ENCODE measurements at regions not wholly inside any gene's neighbourhood (a gene's known extent, or its start where the extent isn't known, plus 50 kb on each side); places are given as distances from the start of the nearest gene placed in this dataset.
"Not testable (repeated sequence)": the region's sequence is repeated elsewhere in the genome, so short reads cannot be mapped to it uniquely, and the experiment has no call there.

GRCh38 chr5:159547466-159548195, 217.3 kb upstream of the IL12B start:
- DNase-seq, result no peak

DNA sequence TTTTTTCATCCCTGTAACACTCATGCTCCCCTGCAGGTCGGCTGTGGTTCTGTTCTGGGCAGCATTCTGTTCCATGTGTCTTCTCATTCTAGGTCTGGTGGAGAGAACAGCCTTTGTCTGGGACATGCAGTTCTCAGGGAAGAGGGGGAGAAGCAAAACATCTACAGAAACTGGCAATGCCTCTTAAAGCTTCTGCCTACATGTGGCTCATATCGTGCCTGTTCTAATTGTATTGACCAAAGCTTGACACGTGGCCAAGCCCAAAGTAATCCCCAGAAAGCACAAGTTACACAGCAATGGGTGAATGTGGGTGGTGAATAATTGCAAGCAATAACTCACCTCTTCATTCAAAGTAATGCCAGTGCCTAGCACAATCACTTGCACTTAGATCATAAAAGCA, 218.2 kb upstream of the IL12B start:
- DNase-seq, result no peak

DNA sequence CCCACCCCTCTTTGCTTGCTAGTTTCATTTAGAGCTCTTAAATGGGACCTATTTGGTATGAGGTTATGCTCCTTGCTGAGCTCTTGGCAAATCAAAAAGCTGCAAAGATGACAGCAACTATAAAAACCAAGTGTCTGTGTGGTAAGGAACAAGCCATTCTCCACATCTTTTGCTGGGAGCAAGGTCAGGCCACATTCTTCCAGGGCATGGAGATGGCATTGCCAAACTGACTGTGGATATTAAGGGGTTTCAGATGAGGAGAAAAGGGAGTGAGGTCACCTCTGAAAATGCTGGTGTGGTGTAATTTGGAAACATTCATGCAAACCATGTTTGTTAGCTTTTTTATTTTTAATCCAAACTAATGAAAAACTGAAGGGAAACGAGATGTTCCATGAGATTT, 218.8 kb upstream of the IL12B start:
- DNase-seq, result no peak

- no peak for DNase-seq
These were observed 220.7 kb upstream of the IL12B start for GRCh38 chr5:159550951-159551350.

DNA sequence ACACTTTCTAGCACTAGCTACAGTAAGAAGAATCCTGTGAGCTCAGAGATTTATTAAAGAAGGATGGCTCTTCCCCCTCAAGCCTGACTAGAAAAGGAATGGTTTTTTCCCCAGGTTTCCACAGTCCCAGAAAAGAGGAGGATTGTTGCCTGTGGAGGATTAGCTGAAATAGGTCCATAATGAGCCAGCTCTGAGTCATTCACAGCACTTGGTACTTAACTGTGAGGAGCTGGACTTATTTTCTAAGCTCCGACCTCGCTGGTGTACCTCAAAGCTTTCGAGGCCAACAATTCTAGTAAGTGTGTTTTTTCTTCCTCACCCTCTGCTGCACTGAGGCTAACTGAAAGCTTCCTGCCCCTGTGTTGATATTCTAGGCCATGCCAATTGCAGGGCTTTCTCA, 222.5 kb upstream of the IL12B start:
- DNase-seq, result no peak

- DNase-seq, result no peak
These were observed 223.5 kb upstream of the IL12B start for GRCh38 chr5:159553792-159554191.

GRCh38 chr5:159555084-159555483, 224.8 kb upstream of the IL12B start:
- DNase-seq, result no peak

DNA sequence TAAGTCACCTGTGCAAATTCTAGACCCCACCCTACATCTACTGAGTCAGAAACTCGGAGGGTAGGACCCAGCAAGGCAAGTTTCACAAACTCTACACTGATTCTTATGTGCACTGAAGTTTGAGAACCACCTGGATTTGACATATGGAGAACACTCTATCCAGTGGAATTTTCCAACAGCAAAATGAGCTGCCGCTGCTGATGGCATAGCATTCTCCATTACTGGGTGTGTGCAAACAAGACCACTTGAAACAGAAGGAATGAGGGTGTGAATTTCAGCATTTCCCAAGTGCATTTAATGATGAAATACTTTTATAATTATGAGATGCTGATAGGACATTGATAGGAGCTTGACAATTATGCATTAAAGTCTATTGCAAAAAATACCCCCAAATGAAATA, 229.1 kb upstream of the IL12B start:
- DNase-seq, result no peak

DNA sequence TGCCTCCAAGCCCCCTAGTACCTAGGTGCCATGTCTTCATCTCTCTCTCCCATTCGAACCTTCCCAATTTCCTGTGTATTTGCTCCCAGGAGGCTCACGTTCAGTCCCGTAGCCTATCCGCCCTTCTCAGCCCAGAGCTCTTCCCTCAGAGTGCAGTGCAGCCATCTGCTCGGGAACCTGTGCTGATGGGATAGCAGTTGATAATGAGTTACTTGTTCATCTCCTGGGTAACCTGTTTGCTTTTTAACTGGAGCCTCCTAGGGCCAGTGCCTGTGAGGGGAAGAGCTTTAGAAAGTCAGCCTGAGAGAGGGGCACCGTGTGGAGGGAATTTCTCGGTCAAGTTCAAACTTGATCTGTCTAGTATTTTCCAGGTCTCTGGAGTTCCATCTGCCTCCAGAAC, 229.8 kb upstream of the IL12B start:
- DNase-seq, result no peak

DNA sequence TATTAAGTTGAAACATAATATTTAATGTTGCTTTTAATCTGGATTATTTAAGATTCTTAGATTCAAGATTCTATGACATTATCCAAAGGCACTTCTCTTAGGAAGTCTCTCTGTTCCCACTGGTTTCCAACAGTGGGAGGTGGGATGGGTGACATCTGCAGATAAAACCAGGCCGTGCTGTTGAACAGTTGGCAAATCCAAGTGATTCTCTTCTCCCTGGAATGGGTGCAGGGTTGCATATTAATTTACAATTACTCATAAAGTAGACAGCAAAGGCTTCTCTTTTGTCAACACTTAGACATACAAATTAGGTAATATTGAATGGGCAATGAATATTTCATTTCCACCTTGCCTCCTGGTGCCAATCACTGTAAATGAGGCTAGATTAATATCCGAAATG, 233.7 kb upstream of the IL12B start:
- no peak for DNase-seq

DNA sequence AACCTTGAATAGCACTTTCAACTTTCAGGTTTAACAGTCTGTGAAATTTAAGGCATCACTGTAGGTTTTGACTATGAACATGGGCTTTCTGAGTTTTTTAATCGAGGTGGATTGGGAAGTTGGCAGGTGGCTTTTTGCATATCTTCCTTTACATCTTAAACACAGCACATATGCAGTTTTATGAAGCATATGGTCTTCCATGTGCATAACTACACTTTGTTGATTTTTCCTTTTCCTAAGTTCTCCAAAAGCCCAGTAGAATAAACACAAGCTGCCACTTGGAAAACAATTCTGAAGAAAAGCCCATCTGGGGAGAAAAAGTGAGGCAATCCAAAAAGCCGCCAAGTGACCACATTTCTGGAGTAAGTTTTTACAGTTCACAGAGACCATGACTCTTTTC, 236.5 kb upstream of the IL12B start:
- DNase-seq, result no peak

DNA sequence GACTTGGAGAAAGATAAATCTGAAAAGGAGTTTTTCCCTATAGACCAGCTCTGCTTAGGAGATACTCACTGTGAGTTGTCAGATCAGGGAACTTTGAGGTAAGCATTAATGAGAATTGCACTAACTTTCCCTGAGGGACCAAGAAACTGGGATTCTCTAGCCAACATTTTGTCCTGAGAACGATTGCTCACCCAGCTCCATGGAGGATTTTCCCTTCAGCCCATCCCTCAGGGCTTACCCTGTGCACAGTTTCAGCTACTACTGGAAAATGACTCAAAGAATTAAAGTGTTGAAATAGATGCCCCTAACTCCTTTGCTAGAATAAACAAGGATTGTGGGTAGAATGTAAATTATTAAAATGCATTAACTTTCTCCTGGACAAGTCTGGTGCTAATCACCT, 237.2 kb upstream of the IL12B start:
- DNase-seq, result no peak

GRCh38 chr5:159571501-159572244, 241.4 kb upstream of the IL12B start:
- DNase-seq, result no peak

- DNase-seq, result no peak
These were observed 246.6 kb upstream of the IL12B start for GRCh38 chr5:159576902-159577301.

DNA sequence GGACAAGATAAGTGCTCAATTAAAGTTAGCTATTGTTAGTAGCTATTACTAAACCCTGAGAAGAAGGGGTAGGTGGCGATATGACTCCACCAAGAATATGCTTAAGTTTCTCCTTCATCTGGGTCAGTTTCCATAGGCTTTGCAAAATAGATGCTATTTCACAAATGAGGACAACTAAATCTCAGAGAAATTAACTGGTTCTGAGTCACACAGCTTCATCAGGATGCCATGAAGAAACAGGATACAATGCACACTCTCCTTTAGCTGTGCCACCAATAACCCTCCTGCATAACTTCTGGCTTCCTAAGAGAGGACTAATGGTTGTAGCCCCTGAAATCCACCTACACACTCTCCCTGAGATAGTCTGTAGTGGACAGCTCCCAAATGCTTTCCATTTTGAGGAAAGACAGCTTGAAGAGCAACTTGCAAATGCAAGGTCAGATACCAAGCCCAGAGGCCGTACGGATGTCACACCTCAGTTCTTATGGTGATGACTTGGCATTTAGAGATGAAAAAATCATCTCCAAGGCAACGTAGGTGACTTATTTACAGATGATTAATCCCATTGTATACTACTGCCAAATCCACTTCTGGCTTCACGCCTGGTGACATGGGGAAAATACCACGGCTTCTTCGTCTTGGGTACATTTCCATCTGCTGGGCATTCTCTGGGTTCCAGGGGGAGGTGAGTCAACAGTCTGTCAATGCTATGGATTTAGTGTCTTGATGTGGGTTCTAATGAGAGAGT, 251.4 kb upstream of the IL12B start:
- DNase-seq, result no peak

DNA sequence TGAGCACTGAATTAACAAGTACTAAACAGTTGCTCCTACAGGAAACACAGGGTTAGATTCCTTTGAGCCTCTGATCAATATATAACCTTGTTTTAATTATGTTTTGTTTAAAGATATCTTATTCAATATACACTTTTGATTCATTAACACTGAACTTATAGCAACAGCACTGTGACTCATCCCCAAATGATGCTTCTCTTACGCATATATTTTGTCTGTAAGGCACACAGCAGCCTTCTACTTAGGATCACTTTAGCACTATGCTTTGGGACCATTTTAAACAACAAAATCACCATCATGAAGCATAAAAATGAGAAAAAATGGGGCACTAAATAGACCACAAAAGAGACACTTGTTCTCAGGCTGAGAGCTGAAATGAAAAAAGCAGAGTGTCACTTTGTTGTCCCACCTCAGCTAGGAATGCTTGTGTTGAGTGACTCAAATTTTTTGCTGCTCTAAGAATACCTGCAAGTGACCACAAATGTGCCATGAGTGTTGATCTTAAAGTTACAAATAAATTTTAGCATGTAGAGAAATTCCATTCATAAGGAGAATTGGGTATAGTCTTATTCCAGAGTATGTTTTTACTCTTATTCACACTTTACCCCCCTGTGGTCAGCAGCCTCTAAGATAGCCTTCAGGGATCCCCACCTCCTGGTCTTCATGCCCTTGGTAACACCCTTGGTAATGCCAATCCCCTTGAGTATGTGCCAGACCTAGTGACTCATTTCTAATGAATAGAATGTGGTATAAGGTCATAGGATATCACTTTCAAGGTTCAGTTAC, 252.7 kb upstream of the IL12B start:
- no peak for DNase-seq

GRCh38 chr5:159586921-159587320, 256.6 kb upstream of the IL12B start:
- DNase-seq, result no peak

- no peak for DNase-seq
These were observed 258.7 kb upstream of the IL12B start for GRCh38 chr5:159588941-159589340.

DNA sequence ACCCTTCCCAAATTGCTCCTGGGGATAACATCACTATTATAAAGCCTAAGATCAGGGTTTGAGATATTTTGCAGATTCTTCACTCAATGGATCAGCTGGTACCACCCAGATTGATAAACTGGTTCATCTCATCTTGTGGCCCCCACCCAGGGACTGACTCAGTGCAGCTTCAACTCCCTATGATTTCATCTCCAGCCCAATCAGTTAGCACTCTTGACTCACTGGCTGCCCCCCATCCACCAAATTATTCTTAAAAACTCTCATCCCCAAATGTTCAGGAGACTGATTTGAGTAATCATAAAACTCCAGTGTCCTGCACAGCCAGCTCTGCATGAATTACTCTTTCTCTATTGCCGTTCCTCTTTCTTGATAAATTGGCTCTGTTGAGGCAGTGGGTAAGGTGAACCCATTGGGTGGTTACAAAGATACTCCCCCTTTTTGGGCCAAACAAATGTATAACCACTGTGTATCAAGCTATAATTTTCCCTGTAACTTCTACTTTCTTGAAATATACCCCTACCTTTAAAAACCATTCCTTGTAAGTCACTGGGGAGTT, 263.3 kb upstream of the IL12B start:
- DNase-seq, result no peak

DNA sequence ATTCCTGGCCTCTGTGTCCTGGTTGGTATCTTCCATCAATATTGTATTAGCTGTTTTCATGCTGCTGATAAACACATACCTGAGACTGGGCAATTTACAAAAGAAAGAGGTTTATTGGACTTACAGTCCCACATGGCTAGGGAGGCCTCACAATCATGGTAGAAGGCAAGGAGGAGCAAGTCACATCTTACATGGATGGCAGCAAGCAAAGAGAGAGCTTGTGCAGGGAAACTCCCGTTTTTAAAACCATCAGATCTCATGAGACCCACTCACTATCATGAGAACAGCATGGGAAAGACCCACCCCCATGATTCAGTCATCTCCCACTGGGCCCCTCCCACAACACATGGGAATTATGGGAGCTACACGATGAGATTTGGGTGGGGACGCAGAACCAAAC, 265.3 kb upstream of the IL12B start:
- DNase-seq, result not testable (repeated sequence)

- DNase-seq, result no peak
These were observed 270.9 kb upstream of the IL12B start for GRCh38 chr5:159601216-159601615.

- no peak for DNase-seq
These were observed 272.1 kb upstream of the IL12B start for GRCh38 chr5:159602434-159602833.

- DNase-seq, result no peak
These were observed 275.3 kb upstream of the IL12B start for GRCh38 chr5:159605585-159605984.
